HEK293 (cell line): ENCODE measurements at regions not wholly inside any gene's neighbourhood (a gene's known extent, or its start where the extent isn't known, plus 50 kb on each side); places are given as distances from the start of the nearest gene placed in this dataset.

ENCODE experiments used
- MZF1 ChIP-seq: fragments of 450-650 bp; formaldehyde crosslinking; IDR thresholded peaks from 2 replicates; pipeline ENCODE4 v1.5.1; 2017; ENCODE audit warnings: missing biosample characterization, missing genetic modification characterization, borderline replicate concordance
- YY1 ChIP-seq: fragments of 450-650 bp; formaldehyde crosslinking; IDR thresholded peaks from 2 replicates; pipeline ENCODE4 v1.5.1; 2018; ENCODE audit warnings: missing biosample characterization, missing genetic modification characterization
- ZNF280C ChIP-seq: fragments of 450-650 bp; formaldehyde crosslinking; IDR thresholded peaks from 2 replicates; pipeline ENCODE4 v1.5.1; 2016; ENCODE audit warnings: missing biosample characterization, missing genetic modification characterization
- ZNF707 ChIP-seq: fragments of 450-650 bp; formaldehyde crosslinking; IDR thresholded peaks from 2 replicates; pipeline ENCODE4 v1.5.1; 2016; ENCODE audit warnings: missing biosample characterization, missing genetic modification characterization

GRCh38 chr13:60957816-60958215 is 457.8 kb downstream of the PCDH20 start:
- TF ChIP-seq MZF1 (tag by site-specific recombination): no peak
- TF ChIP-seq YY1 (tag by site-specific recombination): no peak
- TF ChIP-seq ZNF280C (tag by site-specific recombination): no peak
- TF ChIP-seq ZNF707 (tag by site-specific recombination): no peak
